ENCODE measurements at regions not wholly inside any gene's neighbourhood (a gene's known extent, or its start where the extent isn't known, plus 50 kb on each side); places are given as distances from the start of the nearest gene placed in this dataset.

DNA sequence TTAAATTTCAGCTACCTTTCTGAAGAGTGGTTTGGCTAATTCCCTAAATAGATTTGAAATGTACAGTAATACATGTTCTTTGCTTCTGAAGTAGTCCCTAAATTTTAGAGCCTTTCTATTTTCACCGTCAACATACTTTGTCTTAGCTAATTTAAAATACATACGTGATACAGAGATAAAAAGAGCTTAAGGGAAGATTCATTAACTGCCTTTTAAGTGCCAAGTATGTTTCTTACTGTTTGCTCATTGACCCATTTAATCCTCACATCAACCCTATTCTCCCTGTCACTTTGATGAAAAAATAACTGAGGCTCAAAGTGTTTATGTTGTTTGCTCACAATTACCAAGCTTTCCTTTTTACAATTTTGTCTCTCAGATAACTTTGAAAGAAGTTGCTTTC lies 118.6 kb upstream of the CDH7 start:
- TF ChIP-seq CEBPB (IDR thresholded peaks at IDR 0.05) (no peak), EP300 (IDR thresholded peaks at IDR 0.05) (no peak), KDM5A (IDR thresholded peaks at IDR 0.05) (no peak), ELK1 (IDR thresholded peaks at IDR 0.05; ENCODE audit: low read depth, low read length) (no peak), RFX5 (IDR thresholded peaks at IDR 0.05) (no peak)
- TF ChIP-seq, protein P1, sequence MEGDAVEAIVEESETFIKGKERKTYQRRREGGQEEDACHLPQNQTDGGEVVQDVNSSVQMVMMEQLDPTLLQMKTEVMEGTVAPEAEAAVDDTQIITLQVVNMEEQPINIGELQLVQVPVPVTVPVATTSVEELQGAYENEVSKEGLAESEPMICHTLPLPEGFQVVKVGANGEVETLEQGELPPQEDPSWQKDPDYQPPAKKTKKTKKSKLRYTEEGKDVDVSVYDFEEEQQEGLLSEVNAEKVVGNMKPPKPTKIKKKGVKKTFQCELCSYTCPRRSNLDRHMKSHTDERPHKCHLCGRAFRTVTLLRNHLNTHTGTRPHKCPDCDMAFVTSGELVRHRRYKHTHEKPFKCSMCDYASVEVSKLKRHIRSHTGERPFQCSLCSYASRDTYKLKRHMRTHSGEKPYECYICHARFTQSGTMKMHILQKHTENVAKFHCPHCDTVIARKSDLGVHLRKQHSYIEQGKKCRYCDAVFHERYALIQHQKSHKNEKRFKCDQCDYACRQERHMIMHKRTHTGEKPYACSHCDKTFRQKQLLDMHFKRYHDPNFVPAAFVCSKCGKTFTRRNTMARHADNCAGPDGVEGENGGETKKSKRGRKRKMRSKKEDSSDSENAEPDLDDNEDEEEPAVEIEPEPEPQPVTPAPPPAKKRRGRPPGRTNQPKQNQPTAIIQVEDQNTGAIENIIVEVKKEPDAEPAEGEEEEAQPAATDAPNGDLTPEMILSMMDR (IDR thresholded peaks at IDR 0.05), result no peak
